ENCODE measurements at regions not wholly inside any gene's neighbourhood (a gene's known extent, or its start where the extent isn't known, plus 50 kb on each side); places are given as distances from the start of the nearest gene placed in this dataset.
"Not testable (repeated sequence)": the region's sequence is repeated elsewhere in the genome, so short reads cannot be mapped to it uniquely, and the experiment has no call there.

DNA sequence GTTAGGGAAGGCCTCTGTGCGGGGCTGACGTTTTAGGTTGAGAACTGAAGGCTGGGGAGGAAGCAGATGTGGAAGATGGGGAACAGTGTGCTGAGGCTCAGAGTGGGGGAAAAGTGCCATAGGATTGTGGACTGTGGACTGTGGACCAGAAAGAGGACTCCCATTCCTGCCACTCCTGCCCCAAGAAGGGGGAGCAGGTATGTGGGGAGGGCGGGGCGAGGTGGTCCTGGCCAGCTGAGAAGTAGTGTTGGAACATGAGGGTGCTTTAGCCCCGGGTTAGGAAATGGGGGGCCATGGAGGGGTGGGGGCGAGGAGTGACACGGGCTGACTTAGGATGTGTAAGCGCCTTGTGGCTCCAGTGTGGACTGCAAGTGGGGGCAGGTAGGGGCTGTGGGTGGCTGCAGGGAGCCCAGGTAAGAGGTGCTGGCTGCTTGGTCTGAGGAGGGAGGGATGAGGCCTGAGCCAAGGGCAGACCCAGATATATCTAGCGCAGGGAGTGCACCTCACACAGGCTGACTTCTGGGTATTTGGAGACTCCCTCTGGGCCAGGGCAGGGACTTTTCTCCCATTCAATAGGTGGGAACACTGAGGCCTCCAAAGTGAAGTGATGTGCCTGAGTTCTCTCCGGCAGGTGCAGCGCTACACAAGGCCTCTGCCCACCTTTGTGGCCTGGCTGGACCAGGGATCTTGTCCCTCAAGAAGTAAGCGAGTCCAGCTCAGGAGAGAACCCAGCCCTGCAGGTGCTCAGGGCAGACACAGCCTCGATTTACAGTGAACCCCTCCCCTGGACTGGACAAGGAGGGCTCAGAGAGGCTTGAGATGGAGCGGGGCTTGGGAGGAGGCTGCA is 76.6 kb upstream of the TOX2 start:
- no peak for DNase-seq (ENCODE audit: low spot score)

DNA sequence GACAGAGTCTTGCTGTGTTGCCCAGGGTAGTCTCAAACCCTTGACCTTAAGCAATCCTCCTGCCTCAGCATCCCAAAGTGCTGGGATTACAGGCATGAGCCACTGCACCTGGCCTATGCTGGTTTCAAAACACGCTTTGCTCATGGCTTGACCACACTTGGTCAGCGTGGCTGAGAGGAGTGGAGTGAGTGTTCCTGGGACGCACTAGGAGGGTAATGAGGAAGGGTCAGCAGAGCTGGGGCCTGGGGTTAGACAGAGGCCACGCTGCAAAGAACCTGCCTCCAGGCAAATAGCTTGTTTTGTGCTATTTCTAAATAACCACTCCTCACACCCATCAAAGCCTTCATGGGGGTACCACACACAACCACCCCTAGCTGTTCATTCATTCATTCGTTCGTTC is 77.9 kb upstream of the TOX2 start:
- DNase-seq (ENCODE audit: low spot score), result no peak

DNA sequence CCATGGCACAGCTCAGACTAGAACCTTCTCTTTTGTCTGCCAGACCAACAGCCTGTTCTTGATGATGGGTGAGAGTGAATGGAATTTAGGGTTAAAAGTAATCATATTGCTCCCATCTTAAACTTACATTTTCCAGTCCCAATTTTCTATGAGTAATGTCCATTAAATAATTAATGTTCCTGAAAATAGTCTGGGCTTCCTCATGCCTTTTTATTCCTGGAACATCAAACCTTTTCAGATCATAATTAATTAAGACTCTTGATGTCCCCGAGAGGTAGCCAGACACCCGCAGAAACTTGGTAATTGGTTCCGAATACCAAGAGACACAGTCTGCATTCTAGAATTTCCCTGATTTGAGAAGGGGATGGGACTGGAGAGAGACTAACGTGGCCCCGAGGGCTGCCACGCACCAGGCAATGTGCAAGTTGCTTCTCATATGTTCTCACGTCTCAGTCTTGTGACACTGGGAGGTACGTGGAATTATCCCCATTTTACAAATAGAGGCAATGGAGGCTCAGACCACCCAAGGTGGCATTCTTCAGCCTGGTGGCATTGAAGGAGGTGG is 78.6 kb upstream of the TOX2 start:
- DNase-seq (ENCODE audit: low spot score), result no peak

DNA sequence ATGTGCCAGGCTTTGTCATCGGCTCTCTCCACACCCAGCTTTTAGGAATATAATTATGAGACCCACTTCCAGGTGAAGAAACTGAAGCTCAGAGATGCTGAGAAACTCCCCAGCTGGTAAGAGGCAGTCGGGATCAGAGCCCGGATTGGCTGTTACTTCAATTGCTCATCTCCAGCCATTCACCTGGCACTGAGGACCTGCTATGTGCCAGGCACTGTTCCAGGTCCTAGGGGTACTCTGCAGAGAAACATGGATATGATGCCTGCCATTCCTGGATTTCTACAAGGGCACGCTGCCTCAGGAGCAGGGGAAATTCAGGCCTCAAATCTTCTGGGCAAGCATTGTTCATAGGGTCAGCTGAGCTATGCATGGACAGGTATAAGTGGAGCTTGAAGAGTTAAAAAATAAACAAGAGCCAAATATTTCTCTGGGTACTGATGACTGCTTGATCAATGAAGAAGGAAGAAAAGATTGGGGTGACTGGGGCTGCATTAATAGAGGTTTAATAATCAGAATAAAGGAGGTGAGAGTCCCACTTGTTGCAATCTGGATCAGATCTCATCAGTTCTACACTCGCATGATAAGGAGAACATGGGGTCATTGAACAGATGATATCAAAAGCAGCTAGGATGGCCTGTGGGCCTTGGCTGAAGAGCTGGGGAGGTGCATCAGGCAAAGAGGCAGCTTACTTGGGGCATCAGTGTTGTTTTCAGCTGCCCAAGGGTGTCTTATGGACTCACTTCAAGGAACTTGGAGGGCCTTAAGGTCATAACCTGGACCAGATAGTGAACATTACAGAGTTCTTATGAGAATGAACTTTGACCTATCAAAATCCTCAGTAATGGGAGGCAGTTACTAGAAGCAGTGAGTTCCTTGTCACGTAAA is 80.9 kb upstream of the TOX2 start:
- no peak for DNase-seq (ENCODE audit: low spot score)

DNA sequence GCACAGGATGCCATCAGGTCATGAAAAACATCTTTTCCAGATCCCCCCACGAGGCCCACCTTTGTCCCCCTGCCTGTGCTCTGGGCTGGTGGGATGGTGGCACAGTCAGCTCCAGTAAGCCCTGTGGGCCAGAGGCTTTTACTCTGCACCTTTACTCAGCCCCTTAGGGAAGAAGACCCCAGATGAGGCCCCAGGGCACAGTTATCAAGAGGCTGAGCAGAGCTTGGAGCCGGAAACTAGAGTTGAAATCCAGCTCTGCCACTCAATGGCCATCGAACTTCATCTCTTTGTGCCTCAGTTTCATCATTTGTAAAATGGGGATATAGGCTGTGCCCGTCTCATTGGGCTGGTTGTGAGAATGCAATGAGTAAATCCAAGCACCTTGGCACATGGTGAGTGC is 81.7 kb upstream of the TOX2 start:
- DNase-seq (ENCODE audit: low spot score), result no peak

DNA sequence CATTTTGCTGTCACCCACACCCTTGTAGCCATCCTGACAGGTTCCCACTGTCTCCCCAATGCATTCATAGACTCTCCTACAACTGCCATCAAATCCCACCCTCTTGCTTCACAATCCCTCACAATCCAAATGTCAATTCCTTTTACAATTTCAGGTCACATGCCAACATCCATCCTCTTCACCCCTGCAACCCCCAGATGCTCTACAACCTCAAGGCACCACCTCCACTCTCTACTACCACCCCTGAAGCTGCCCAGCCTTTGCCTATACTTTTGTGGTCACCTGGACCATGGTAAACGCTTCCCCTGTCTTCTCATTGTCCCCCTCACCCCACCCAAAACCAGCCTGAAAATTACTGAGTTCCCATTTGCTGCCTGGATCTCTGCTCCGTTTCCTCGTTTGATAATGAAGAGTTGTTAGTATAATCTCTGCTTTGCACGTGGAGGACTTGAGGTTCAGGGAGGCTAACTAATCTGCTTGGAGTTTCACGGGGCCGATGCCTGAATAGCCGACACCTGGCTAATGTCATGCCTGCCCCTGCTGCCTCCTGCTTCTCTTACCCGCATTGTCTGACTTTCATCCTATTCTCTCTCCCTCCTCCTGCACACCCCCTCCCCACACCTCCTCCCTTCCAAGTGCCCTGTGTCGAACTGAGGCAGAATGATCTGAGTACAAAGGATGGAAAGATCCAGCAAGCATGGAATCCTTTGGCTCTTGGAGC is 82.4 kb upstream of the TOX2 start:
- no peak for DNase-seq (ENCODE audit: low spot score)

- no peak for DNase-seq (ENCODE audit: low spot score)
Observed at GRCh38 chr20:43831481-43832065, 83.1 kb upstream of the TOX2 start.

- no peak for DNase-seq (ENCODE audit: low spot score)
Observed at GRCh38 chr20:43830883-43831282, 83.8 kb upstream of the TOX2 start.

DNA sequence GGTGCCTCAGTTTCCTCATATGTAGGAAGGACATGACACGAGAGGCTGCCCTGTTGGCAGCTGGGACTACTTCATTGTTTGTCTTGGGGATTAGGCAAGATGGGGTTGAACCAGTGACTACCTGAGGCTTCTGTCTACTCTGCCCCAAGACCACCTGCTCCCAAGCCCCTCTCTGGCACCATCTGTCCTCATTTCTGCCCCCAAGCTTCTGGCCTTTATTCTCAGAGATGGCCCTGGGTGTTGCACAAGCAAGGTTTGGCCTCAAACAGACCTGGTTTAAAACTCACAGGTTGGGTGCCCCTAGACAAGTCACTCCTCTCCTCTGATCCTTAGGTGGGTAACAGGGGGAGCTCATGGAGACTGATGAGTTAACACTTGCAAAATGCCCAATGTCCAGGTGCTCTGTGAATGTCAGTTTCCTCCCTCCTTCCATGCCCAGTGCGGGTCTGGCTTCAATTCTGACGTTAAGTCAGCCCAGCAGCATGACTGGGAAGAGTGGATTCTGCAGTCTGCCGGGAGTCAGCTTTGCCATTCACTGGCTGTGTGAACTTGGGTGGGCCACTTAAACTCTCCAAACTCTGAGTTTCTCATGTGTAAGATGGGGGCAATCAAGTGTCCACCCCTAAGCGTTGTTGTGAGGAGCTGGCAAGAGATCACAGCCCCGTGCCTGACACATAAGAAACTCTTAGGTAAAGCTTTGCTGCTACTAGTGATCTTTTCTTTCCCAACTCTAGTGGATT is 84.5 kb upstream of the TOX2 start:
- DNase-seq (ENCODE audit: low spot score), result no peak

- DNase-seq (ENCODE audit: low spot score), result no peak
Observed at GRCh38 chr20:43827940-43828562, 86.6 kb upstream of the TOX2 start.

DNA sequence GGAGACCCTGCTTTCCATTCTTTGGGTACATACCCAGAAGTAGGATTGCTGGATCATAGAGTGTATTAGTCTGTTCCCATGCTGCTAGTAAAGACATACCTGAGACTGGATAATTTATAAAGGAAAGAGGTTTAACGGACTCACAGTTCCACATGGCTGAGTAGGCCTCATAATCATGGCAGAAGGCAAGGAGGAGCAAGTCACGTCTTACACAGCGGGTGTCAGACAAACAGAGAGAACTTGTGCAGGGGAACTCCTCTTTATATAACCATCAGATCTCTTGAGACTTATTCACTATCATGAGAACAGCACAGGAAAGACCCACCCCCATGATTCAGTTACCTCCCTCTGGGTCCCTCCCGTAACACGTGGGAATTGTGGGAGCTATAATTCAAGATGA is 87.7 kb upstream of the TOX2 start:
- not testable (repeated sequence) for DNase-seq (ENCODE audit: low spot score)

DNA sequence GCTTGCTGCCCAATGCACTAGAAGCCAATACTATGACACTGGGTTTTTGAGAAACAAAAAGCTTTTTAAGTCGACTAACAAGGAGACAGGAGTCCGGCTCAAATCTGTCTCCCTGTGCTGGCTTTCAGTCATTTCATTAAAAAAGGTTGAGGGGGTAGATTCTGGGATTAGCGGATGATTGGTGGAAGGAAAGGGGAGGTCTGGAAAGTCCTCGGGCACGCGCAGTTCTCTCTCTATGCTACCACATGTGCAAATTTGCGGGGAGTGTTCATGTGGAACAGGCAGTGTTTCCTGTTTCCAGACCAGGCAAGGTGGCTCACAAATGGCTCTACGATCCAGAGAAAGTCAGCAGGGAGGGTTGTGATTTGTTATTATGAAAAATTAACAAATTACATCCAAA is 89.1 kb upstream of the TOX2 start:
- DNase-seq (ENCODE audit: low spot score), result no peak

GRCh38 chr20:43825051-43825402 is 89.6 kb upstream of the TOX2 start:
- no peak for DNase-seq (ENCODE audit: low spot score)

DNA sequence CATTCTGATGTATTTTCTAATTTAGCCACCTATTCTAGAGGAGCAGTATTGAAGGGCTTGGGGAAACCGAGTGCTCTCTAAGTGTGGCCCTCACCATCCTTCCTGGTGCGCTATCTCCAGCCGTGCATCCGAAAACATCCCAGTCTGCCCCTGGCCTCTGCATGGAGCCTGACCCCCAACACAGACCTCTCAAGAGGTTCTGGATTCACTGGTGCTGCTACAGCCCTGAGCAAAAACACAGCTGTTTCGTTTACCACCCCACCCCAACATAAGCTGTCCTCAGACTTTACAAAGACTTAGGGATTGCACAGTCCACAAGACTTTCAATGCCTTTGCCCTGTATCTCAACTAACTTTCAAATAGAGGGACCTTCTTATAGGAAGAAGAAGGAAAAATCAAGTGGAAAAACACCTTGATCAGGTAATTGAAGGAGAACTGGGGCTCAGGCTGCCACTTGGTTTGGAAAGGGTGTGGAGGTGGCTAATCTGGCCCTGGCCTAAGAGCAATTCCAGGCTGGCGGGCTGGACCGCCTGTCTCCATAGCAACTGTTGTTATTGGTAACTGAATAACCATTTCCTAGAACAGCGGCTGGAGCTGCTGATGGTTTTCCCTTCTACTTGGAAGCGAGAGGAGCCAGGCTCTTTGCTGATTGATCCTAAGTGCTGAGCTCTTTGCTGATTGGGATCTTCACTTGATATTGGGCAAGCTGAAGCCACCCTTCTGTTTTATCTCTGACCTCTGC is 90.2 kb upstream of the TOX2 start:
- DNase-seq (ENCODE audit: low spot score), result no peak

GRCh38 chr20:43821795-43822194 is 92.9 kb upstream of the TOX2 start:
- no peak for DNase-seq (ENCODE audit: low spot score)

- no peak for DNase-seq (ENCODE audit: low spot score)
Observed at GRCh38 chr20:43820731-43821330, 93.8 kb upstream of the TOX2 start.

DNA sequence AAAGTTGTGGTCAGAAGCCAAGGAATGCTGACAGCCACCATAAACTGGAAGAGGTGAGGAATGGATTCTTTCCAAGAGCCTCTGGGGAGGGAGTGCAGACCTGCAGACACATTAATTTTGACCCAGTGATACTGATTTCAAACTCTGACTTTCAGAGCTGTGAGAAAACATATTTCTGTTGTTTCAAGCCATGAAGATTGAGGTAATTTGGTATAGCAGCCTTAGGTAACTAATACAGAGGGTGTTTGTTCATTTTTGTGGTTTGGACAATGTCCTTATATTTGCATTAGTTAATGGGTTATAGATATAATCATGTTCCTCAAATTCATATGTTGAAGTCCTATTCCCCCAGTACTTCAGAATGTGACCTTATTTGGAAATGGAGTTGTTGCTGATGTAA is 85.4 kb upstream of the GTSF1L start:
- DNase-seq (ENCODE audit: low spot score), result no peak

DNA sequence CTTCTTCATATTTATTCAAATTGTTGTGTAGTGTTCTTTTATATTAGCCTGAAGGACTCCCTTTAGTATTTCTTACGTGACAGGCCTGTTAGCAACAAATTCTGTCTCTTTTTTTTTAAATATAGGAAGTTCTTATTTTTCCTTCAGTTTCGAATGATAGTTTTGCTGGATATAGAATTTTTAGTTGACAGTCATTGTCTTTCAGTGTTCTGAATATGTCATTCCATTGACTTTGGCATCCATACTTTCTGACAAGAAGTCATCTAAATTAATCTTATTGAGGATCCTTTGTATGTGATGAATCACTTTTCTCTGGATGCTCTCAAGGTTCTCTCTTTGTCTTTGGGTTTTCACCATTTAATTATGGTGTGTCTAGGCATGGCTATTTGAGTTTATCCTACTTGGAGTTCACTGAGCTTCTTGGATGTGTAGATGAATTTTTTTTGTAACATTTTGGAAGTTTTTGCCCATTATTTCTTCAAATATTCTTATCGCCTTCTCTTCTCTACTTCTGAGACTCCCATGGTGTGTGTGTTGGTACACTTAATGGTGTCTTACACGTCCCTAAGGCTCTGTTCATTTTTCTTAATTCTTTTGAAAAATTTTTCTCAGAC is 82.5 kb upstream of the GTSF1L start:
- no peak for DNase-seq (ENCODE audit: low spot score)

DNA sequence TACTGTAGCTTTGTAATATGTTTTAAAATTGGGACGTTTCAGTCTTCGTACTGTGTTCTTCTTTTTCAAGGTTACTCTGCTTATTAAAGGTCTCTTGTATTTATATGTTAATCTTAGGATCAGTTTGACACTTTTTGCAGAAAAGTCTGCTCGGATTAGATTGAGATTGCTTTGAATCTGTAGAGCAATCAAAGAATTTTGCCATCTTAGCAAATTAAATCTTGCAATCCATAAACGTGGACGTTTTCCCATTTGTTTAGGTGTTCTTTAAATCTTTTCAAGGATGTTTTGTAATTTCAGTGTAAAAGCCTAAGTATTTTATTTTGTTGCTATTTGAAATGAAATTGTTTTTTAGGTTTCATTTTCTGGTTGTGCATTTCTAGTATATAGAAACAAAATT is 78.0 kb upstream of the GTSF1L start:
- DNase-seq (ENCODE audit: low spot score), result no peak
